Choroid plexus epithelial cell (primary cell): ENCODE measurements at regions not wholly inside any gene's neighbourhood (a gene's known extent, or its start where the extent isn't known, plus 50 kb on each side); places are given as distances from the start of the nearest gene placed in this dataset.
"Not testable (repeated sequence)": the region's sequence is repeated elsewhere in the genome, so short reads cannot be mapped to it uniquely, and the experiment has no call there.

Experiments
- DNase-seq: peaks from one replicate; pipeline ENCODE4 v3.0.0-alpha.2; 2010; ENCODE audit warnings: low read depth
- H3K4me3 ChIP-seq: 2 replicates; pipeline ENCODE4 v1.5.1; 2011; ENCODE audit warnings: low read depth, mild to moderate bottlenecking, control low read depth, low read length, moderate library complexity
- CTCF ChIP-seq: conservative IDR thresholded peaks from 2 replicates; pipeline ENCODE4 v1.5.1; 2011; ENCODE audit warnings: low read depth, mild to moderate bottlenecking, control low read depth, inconsistent platforms, low read length, moderate library complexity

- H3K4me3 ChIP-seq, result no peak overlapping the region
- TF ChIP-seq CTCF, result no peak
- DNase-seq, result no peak
These were observed 257.0 kb upstream of the USP15 start for GRCh38 chr12:62003226-62003625.

GRCh38 chr12:62003701-62004100, 256.5 kb upstream of the USP15 start:
- no peak overlapping the region for H3K4me3 ChIP-seq
- no peak for TF ChIP-seq CTCF
- DNase-seq, result no peak

GRCh38 chr12:62005615-62006014, 254.6 kb upstream of the USP15 start:
- no peak for TF ChIP-seq CTCF
- no peak for DNase-seq
- H3K4me3 ChIP-seq, result no peak overlapping the region

GRCh38 chr12:62006076-62006732, 254.0 kb upstream of the USP15 start:
- peak; percentile 80 for TF ChIP-seq CTCF
- peak; percentile 66 for DNase-seq
- no peak overlapping the region for H3K4me3 ChIP-seq

GRCh38 chr12:62008703-62009102, 251.5 kb upstream of the USP15 start:
- no peak for DNase-seq
- TF ChIP-seq CTCF, result no peak
- H3K4me3 ChIP-seq, result no peak overlapping the region

GRCh38 chr12:62009445-62009844, 250.8 kb upstream of the USP15 start:
- no peak for TF ChIP-seq CTCF
- DNase-seq, result no peak
- no peak overlapping the region for H3K4me3 ChIP-seq

- H3K4me3 ChIP-seq, DNase-seq: not testable (repeated sequence)
These were observed 249.8 kb upstream of the USP15 start for GRCh38 chr12:62010331-62010906.

- H3K4me3 ChIP-seq, DNase-seq: not testable (repeated sequence)
These were observed 249.2 kb upstream of the USP15 start for GRCh38 chr12:62010973-62011372.
